GM13976 (cell line): ENCODE measurements at regions not wholly inside any gene's neighbourhood (a gene's known extent, or its start where the extent isn't known, plus 50 kb on each side); places are given as distances from the start of the nearest gene placed in this dataset.
"Not testable (repeated sequence)": the region's sequence is repeated elsewhere in the genome, so short reads cannot be mapped to it uniquely, and the experiment has no call there.

Source experiments
- DNase-seq: peaks from one replicate; pipeline ENCODE4 v3.0.0; 2012; ENCODE audit warnings: low spot score
- in situ Hi-C: fragments of 300-500 bp; cut with MboI; formaldehyde crosslinking; loops from one replicate; pipeline ENCODE4 v1.12.0; 2022; ENCODE audit warnings: low sequenced_read_pairs, mixed read lengths, inconsistent platforms; ENCODE audit not compliant: unreplicated experiment
- TF ChIP-seq, protein P1 (sequence below): IDR thresholded peaks from 2 replicates; pipeline ENCODE4 v1.5.1; 2012; ENCODE audit warnings: borderline replicate concordance, mild to moderate bottlenecking; ENCODE audit not compliant: insufficient read depth; ENCODE audit errors: extremely low read depth, missing control alignments, control extremely low read depth

DNA sequence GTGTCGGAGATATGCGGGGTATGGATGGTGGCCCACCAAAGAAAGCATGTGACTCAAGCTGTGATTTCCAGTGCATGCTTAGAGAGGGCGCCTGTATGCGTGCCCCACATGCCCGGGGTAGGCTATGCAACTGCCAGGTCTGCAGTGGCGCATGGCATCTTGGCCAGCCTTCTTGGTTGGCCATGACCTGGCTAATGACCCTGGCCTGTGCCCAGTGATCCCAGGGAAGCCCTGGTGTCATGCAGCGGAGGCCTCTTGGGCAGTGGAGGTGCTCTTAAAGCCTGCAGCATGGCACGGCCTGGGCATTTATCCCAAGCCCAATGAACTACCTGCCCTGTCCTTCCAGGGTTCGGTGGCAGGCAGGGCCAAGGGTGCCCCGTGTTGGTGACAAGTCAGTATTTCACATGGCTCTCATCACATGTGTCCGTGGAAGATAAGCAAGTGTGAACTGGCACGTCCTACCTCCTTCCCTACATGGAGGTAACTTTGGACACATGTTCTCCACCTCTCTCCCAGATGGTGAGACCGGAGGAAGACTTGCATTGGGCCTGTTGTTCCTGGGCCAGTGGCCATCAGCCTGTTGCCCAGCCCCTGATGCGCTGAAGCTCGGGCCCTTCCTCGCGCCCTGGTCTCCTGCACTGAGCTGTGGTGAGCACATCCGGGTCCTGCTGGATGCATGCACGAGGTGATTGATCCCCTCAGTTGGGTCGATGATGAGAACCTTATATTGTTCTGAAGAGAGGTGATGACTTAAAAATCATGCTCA is 192.0 kb downstream of the UBE3A start:
- TF ChIP-seq, protein P1, sequence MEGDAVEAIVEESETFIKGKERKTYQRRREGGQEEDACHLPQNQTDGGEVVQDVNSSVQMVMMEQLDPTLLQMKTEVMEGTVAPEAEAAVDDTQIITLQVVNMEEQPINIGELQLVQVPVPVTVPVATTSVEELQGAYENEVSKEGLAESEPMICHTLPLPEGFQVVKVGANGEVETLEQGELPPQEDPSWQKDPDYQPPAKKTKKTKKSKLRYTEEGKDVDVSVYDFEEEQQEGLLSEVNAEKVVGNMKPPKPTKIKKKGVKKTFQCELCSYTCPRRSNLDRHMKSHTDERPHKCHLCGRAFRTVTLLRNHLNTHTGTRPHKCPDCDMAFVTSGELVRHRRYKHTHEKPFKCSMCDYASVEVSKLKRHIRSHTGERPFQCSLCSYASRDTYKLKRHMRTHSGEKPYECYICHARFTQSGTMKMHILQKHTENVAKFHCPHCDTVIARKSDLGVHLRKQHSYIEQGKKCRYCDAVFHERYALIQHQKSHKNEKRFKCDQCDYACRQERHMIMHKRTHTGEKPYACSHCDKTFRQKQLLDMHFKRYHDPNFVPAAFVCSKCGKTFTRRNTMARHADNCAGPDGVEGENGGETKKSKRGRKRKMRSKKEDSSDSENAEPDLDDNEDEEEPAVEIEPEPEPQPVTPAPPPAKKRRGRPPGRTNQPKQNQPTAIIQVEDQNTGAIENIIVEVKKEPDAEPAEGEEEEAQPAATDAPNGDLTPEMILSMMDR, result no peak
- no peak for DNase-seq
- in situ Hi-C loops, result no loop called here

DNA sequence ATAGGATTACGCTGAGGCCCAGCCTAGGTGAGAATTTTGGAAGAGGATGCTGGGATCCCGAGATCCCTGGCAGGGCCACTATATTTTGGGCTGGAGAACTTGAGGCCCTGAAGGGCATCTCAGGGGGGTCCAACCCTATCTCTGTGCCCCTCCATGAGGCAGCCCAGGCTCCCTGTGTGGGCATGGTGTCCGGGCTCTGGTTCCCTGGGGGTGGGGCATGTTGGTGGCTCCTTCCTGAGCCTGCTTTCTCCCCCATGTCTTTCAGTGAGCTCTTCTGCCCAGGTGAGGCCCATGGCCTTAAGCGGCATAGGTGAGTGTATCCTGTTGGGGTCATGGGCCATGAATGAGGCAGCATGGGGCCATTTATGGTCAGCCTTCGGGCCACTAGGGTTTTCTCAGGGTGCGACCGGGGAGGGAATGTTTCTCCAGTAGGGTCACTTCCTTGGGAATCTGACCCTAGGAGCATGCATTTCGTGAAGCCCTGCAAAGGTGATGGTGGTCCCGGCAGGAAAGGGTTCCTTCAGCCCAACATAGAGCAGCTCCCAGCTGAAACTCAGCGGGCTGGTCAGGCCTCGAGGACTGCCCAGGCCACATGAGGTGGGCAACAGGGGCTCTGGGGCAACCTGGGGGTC is 191.3 kb downstream of the UBE3A start:
- TF ChIP-seq, protein P1, result no peak
- in situ Hi-C loops, result no loop called here
- no peak for DNase-seq

DNA sequence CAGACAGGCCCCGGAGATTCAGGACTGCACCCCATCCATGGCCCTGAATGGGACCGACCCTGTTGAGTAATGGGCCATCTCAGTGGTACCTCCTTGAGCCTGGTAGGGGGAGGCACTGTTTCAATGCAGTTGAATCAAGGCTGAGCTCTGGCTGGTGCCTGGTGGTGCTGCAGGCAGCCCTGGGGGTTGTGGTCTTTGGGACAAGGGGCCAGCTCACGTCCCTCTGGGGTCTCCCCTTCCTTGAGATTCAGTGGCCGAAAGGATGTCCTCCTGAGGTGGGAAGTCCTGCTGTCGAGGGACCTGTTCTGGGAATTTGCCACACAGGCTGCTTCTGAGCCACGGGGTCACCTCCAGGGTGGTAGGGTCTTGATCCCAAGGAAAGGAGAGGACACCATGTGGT is 190.7 kb downstream of the UBE3A start:
- in situ Hi-C loops, DNase-seq: not testable (repeated sequence)

DNA sequence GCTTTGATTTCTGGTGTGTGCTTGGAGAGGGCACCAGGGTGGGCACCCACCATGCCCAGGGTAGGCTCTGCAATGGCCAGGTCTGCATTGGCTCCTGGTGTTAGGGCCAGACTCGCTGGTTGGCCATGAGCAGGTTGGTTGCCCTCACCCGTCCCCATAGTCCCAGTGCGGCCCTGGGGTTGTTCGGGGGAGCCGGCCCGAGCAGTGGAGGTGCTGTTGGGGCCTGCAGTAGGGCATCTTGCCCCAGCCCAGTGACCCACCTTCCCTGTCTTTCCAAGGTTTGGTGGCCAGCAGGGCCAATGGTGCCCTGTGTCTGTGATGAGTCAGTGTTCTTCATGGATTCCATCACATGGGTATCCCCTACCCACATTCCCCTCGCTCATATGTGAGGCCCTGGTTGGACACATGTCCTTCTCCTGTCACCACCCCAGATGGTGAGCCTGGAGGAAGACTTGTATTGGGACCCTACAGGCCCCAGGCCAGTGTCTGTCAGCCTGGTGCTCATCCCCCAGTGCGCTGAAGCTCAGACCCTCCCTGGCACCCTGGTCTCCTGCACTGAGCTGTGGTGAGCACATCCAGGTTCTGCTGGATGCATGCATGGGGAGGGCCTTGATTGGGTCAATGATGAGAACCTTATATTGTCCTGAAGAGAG is 190.1 kb downstream of the UBE3A start:
- TF ChIP-seq, protein P1, result no peak
- in situ Hi-C loops, result no loop called here
- DNase-seq, result peak; percentile 9

DNA sequence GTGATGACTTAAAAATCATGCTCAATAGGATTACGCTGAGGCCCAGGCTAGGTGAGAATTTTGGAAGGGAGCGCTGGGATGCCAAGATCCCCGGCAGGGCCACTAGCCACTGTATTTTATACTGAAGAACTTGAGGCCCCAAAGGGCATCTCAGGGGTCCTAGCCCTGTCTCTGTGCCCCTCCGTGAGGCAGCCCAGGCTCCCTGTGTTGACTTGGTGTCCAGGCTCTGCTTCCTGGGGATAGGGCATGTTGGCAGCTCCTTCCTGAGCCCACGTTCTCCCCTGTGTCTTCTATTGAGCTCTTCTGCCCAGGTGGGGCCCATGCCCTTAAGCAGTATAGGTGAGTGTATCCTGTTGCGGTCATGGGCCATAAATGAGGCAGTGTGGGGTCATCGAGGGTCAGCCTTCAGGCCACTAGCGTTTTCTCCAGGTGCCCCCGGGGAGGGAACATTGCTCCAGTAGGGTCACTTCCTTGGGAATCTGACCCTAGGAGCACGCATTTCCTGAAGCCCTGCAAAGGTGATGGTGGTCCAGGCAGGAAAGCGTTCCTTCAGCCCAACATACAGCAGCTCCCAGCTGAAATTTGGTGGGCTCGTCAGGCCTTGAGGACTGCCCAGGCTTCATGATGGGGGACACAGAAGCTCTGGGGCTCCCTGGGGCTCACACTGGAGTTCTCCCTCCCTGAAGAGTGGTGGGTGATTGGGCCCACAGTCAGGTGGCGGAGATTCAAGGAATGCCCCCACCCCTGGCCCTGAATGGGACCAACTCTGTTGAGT is 189.4 kb downstream of the UBE3A start:
- peak; percentile 21 for DNase-seq
- in situ Hi-C loops, result no loop called here
- TF ChIP-seq, protein P1, result no peak

DNA sequence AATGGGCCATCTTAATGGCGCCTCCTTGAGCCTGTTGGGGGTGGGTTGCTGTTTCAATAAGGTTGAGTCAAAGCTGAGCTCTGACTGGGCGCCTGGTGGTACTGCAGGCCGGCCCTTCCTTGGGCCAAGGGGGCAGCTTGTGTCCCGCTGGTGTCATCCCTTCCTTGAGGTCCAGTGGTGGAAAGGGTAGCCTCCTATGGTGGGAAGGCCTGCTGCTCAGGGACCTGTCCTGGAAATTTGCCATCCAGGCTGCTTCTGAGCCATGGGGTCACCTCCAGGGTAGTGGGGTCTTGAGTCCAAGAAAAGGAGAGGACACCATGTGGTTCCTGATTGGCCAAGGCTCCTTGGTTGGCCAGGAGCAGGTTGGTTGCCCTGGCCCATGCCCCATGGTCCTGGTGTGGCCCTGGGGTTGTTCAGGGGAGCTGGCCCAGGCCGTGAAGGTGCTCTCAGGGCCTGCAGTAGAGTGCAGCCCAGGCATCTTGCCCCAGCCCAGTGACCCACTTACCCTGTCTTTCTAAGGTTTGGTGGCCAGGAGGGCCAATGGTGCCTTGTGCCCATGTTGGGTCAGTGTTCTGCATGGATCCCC is 188.7 kb downstream of the UBE3A start:
- in situ Hi-C loops, result no loop called here
- TF ChIP-seq, protein P1, result no peak
- peak; percentile 17 for DNase-seq
